ENCODE measurements at regions not wholly inside any gene's neighbourhood (a gene's known extent, or its start where the extent isn't known, plus 50 kb on each side); places are given as distances from the start of the nearest gene placed in this dataset.

DNA sequence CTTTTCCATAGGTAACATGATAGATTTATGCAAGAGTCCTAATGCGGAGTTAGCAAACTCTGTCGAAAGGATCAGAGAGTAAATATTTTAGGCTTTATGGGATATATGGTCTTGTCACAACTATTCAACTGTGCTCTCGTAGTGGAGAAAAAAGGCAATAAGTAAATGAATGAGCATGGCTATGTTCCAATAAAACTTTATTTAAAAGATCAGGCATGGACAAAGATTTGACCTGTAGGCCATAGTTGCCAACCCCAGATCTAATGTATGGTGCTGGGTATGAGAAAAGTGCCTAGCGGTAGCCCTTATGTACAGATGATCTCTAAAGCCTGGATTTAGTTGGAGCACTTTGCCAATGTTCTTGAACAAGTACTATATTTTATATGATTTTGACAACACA is 498.8 kb upstream of the C1orf87 start:
- no peaks in the 10 kb centered on the region for H3K9me3 ChIP-seq (ENCODE audit: control extremely low read depth in 1 of 5, control insufficient read depth in 4 of 5, insufficient read depth in 2 of 5, low read depth in 1 of 5, low read length in 4 of 5)
- no peak for DNase-seq
- ChIA-PET CTCF (no interaction called here), POLR2A (no interaction called here)
- H3K27me3 ChIP-seq (replicated peaks in 2 of 5; ENCODE audit: control insufficient read depth in 4 of 5, insufficient read depth in 5 of 5, low read length in 4 of 5) = no peaks in the 10 kb centered on the region
- H3K4me3 ChIP-seq (ENCODE audit: control insufficient read depth in 1 of 7, extremely low read depth in 1 of 7, insufficient read depth in 4 of 7, low read depth in 2 of 7, low read length in 6 of 7) = no peak overlapping the region
- WGBS (ENCODE audit: insufficient coverage) = 80% methylated on average over 1 of the region's 4 CpGs
- H3K4me1 ChIP-seq (ENCODE audit: control extremely low read depth in 1 of 4, control insufficient read depth in 4 of 4, insufficient read depth in 4 of 4, low read length in 3 of 4) = peaks cover 5 to 28% (median 8%) of the 10 kb centered on the region in 4 experiments
- H3K36me3 ChIP-seq (ENCODE audit: control insufficient read depth in 4 of 4, insufficient read depth in 4 of 4, low read length in 3 of 4) = no peaks in the 10 kb centered on the region
- no peak overlapping the region for H3K27ac ChIP-seq (ENCODE audit: insufficient read depth in 1 of 2, low read depth in 1 of 2, low read length in 2 of 2, poor library complexity in 1 of 2, severe bottlenecking in 2 of 2)

GRCh38 chr1:60571811-60572210 is 498.2 kb upstream of the C1orf87 start:
- no peak overlapping the region for H3K27ac ChIP-seq (ENCODE audit: insufficient read depth in 1 of 2, low read depth in 1 of 2, low read length in 2 of 2, poor library complexity in 1 of 2, severe bottlenecking in 2 of 2)
- no peak overlapping the region for H3K4me3 ChIP-seq (ENCODE audit: control insufficient read depth in 1 of 7, extremely low read depth in 1 of 7, insufficient read depth in 4 of 7, low read depth in 2 of 7, low read length in 6 of 7)
- 75% methylated on average over 1 of the region's 1 CpG for WGBS (ENCODE audit: insufficient coverage)
- ChIA-PET CTCF (no interaction called here), POLR2A (no interaction called here)
- no peaks in the 10 kb centered on the region for H3K9me3 ChIP-seq (ENCODE audit: control extremely low read depth in 1 of 5, control insufficient read depth in 4 of 5, insufficient read depth in 2 of 5, low read depth in 1 of 5, low read length in 4 of 5)
- H3K4me1 ChIP-seq (ENCODE audit: control extremely low read depth in 1 of 4, control insufficient read depth in 4 of 4, insufficient read depth in 4 of 4, low read length in 3 of 4) = peaks cover 5 to 27% (median 8%) of the 10 kb centered on the region in 4 experiments
- no peaks in the 10 kb centered on the region for H3K36me3 ChIP-seq (ENCODE audit: control insufficient read depth in 4 of 4, insufficient read depth in 4 of 4, low read length in 3 of 4)
- H3K27me3 ChIP-seq (replicated peaks in 2 of 5; ENCODE audit: control insufficient read depth in 4 of 5, insufficient read depth in 5 of 5, low read length in 4 of 5) = no peaks in the 10 kb centered on the region
- DNase-seq = no peak

GRCh38 chr1:60569189-60569588 is 495.6 kb upstream of the C1orf87 start:
- Histone ChIP-seq H3K27me3 (replicated peaks in 2 of 5; ENCODE audit: control insufficient read depth in 4 of 5, insufficient read depth in 5 of 5, low read length in 4 of 5) (no peaks in the 10 kb centered on the region), H3K36me3 (ENCODE audit: control insufficient read depth in 4 of 4, insufficient read depth in 4 of 4, low read length in 3 of 4) (no peaks in the 10 kb centered on the region), H3K9me3 (ENCODE audit: control extremely low read depth in 1 of 5, control insufficient read depth in 4 of 5, insufficient read depth in 2 of 5, low read depth in 1 of 5, low read length in 4 of 5) (no peaks in the 10 kb centered on the region), H3K4me3 (ENCODE audit: control insufficient read depth in 1 of 7, extremely low read depth in 1 of 7, insufficient read depth in 4 of 7, low read depth in 2 of 7, low read length in 6 of 7) (no peak overlapping the region), H3K4me1 (ENCODE audit: control extremely low read depth in 1 of 4, control insufficient read depth in 4 of 4, insufficient read depth in 4 of 4, low read length in 3 of 4) (peaks cover 6 to 21% (median 12%) of the 10 kb centered on the region in 4 experiments), H3K27ac (ENCODE audit: insufficient read depth in 1 of 2, low read depth in 1 of 2, low read length in 2 of 2, poor library complexity in 1 of 2, severe bottlenecking in 2 of 2) (no peak overlapping the region)
- POLR2A ChIA-PET = no interaction called here
- 100% methylated on average over 2 of the region's 2 CpGs for WGBS (ENCODE audit: insufficient coverage)
- CTCF ChIA-PET = interaction anchor here (0.8 kb wide), 1 partner anchor 11 kb away, joined by 3 read pairs; no protein-coding TSS in a partner anchor
- DNase-seq = no peak

GRCh38 chr1:60567256-60567655 is 493.7 kb upstream of the C1orf87 start:
- H3K36me3 ChIP-seq (ENCODE audit: control insufficient read depth in 4 of 4, insufficient read depth in 4 of 4, low read length in 3 of 4) = no peaks in the 10 kb centered on the region
- H3K27ac ChIP-seq (ENCODE audit: insufficient read depth in 1 of 2, low read depth in 1 of 2, low read length in 2 of 2, poor library complexity in 1 of 2, severe bottlenecking in 2 of 2) = no peak overlapping the region
- H3K9me3 ChIP-seq (ENCODE audit: control extremely low read depth in 1 of 5, control insufficient read depth in 4 of 5, insufficient read depth in 2 of 5, low read depth in 1 of 5, low read length in 4 of 5) = no peaks in the 10 kb centered on the region
- H3K4me1 ChIP-seq (ENCODE audit: control extremely low read depth in 1 of 4, control insufficient read depth in 4 of 4, insufficient read depth in 4 of 4, low read length in 3 of 4) = peaks cover 6 to 13% (median 9%) of the 10 kb centered on the region in 4 experiments
- CTCF ChIA-PET = no interaction called here
- DNase-seq = no peak
- POLR2A ChIA-PET = no interaction called here
- H3K27me3 ChIP-seq (replicated peaks in 2 of 5; ENCODE audit: control insufficient read depth in 4 of 5, insufficient read depth in 5 of 5, low read length in 4 of 5) = no peaks in the 10 kb centered on the region
- no peak overlapping the region for H3K4me3 ChIP-seq (ENCODE audit: control insufficient read depth in 1 of 7, extremely low read depth in 1 of 7, insufficient read depth in 4 of 7, low read depth in 2 of 7, low read length in 6 of 7)

DNA sequence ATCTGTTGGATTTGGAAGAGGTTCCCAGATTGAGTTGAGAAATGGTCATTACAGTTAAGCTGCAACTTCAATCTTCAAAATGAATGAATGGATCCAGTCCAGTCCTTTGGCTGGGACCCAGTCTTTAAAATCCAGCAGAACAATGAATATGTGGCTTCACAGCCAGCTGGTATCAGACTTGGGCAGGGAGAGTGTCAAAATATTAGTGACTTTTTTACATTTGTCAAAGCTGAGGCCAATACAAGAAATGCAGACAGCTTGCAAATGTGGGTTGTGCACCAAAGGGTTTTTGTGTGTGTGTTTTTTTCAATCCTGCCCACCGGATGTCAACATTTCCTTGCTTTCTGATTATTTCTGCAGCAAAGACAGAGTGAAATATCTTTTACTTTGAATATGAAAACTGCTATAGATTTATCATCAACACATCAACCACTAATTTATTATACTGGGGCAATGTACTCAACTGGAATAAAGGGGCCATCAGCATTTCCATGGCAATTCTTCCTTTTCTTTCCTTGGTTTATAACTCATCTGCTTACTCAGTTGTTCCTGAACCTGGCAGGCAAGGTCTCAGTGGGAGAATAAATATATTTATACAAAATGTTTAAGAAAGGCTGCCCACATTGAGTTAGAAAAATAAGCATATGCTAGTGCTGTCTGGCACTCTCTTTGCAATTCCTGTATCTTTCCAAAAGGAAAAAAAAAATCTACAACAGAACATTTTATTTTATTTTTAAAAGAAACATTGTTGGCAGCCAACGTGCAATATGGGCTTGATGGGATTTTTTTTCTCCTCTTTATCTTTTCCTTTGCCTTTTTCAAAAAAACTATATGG is 491.6 kb upstream of the C1orf87 start:
- POLR2A ChIA-PET = no interaction called here
- WGBS (ENCODE audit: insufficient coverage) = no CpG with 5 or more reads among the region's 2 CpGs
- Histone ChIP-seq H3K4me1 (ENCODE audit: control extremely low read depth in 1 of 4, control insufficient read depth in 4 of 4, insufficient read depth in 4 of 4, low read length in 3 of 4) (peaks cover 6 to 13% (median 9%) of the 10 kb centered on the region in 4 experiments), H3K27me3 (replicated peaks in 2 of 5; ENCODE audit: control insufficient read depth in 4 of 5, insufficient read depth in 5 of 5, low read length in 4 of 5) (no peaks in the 10 kb centered on the region), H3K9me3 (ENCODE audit: control extremely low read depth in 1 of 5, control insufficient read depth in 4 of 5, insufficient read depth in 2 of 5, low read depth in 1 of 5, low read length in 4 of 5) (no peaks in the 10 kb centered on the region), H3K36me3 (ENCODE audit: control insufficient read depth in 4 of 4, insufficient read depth in 4 of 4, low read length in 3 of 4) (no peaks in the 10 kb centered on the region), H3K4me3 (ENCODE audit: control insufficient read depth in 1 of 7, extremely low read depth in 1 of 7, insufficient read depth in 4 of 7, low read depth in 2 of 7, low read length in 6 of 7) (no peak overlapping the region), H3K27ac (ENCODE audit: insufficient read depth in 1 of 2, low read depth in 1 of 2, low read length in 2 of 2, poor library complexity in 1 of 2, severe bottlenecking in 2 of 2) (no peak overlapping the region)
- CTCF ChIA-PET = no interaction called here
- DNase-seq = peak in 2 of 3 donors; percentile 30 to 52

DNA sequence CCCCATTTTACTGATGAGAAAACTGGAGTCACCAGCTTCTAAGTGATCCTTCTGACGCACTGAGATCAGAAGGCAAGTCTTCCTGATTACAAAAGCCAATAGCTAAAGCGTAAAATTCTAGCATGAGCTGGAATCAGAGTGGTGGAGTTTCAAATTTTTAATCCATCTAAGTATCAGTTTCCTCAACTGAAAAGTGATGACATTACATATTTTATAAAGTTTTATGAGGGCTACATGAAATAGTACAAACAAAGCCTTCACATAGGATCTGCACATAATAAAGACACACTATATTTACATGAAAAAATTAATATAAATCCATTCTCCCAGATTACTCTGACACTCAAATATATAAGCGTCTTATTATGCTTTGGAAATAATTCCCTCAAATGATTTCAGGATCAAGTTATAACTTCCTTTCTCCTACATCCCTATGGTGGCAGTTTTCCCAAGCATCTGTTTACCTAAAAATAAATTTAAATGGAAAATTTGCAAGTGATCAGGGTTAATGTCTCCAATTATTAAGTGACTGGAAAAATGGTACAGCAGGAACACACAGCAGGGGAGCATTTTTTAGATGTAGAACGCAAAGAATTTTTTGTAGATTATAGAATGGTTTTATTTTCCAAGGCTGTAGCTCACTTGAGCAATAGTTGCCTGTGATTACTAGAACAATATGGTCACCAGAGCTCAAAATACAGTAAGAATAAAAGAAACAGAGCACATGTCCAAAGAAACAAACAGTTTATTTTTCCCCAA is 490.4 kb upstream of the C1orf87 start:
- Histone ChIP-seq H3K27ac (ENCODE audit: insufficient read depth in 1 of 2, low read depth in 1 of 2, low read length in 2 of 2, poor library complexity in 1 of 2, severe bottlenecking in 2 of 2) (no peak overlapping the region), H3K4me3 (ENCODE audit: control insufficient read depth in 1 of 7, extremely low read depth in 1 of 7, insufficient read depth in 4 of 7, low read depth in 2 of 7, low read length in 6 of 7) (no peak overlapping the region), H3K36me3 (ENCODE audit: control insufficient read depth in 4 of 4, insufficient read depth in 4 of 4, low read length in 3 of 4) (no peaks in the 10 kb centered on the region), H3K9me3 (ENCODE audit: control extremely low read depth in 1 of 5, control insufficient read depth in 4 of 5, insufficient read depth in 2 of 5, low read depth in 1 of 5, low read length in 4 of 5) (no peaks in the 10 kb centered on the region), H3K27me3 (replicated peaks in 2 of 5; ENCODE audit: control insufficient read depth in 4 of 5, insufficient read depth in 5 of 5, low read length in 4 of 5) (no peaks in the 10 kb centered on the region), H3K4me1 (ENCODE audit: control extremely low read depth in 1 of 4, control insufficient read depth in 4 of 4, insufficient read depth in 4 of 4, low read length in 3 of 4) (peaks cover 6 to 13% (median 9%) of the 10 kb centered on the region in 4 experiments)
- POLR2A ChIA-PET = no interaction called here
- CTCF ChIA-PET = interaction anchor here (0.7 kb wide), 2 partner anchors 13 to 427 kb away, joined by 3 read pairs; no protein-coding TSS in a partner anchor
- 100% methylated on average over 1 of the region's 4 CpGs for WGBS (ENCODE audit: insufficient coverage)
- DNase-seq = no peak

DNA sequence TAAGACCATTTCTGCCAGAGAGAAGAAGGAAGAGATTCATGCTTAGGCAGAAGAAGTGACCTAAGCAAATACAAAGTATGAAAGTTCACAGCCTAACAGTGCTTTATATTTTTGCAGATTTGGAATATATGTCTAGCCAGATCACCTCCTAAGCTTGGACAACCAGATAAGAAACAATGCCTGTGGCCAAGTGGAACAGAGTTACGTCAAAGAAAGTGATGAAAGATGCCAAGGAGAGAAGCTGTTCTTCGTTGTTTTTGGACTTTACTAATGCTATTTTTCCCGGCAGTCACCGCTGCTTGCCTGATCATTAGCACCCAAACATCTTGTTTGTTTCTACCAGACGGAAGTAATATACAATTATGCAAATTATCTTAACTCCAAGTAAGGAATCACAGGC is 489.2 kb upstream of the C1orf87 start:
- Histone ChIP-seq H3K27ac (ENCODE audit: insufficient read depth in 1 of 2, low read depth in 1 of 2, low read length in 2 of 2, poor library complexity in 1 of 2, severe bottlenecking in 2 of 2) (no peak overlapping the region), H3K9me3 (ENCODE audit: control extremely low read depth in 1 of 5, control insufficient read depth in 4 of 5, insufficient read depth in 2 of 5, low read depth in 1 of 5, low read length in 4 of 5) (no peaks in the 10 kb centered on the region), H3K4me3 (ENCODE audit: control insufficient read depth in 1 of 7, extremely low read depth in 1 of 7, insufficient read depth in 4 of 7, low read depth in 2 of 7, low read length in 6 of 7) (no peak overlapping the region), H3K36me3 (ENCODE audit: control insufficient read depth in 4 of 4, insufficient read depth in 4 of 4, low read length in 3 of 4) (no peaks in the 10 kb centered on the region), H3K27me3 (replicated peaks in 2 of 5; ENCODE audit: control insufficient read depth in 4 of 5, insufficient read depth in 5 of 5, low read length in 4 of 5) (no peaks in the 10 kb centered on the region), H3K4me1 (ENCODE audit: control extremely low read depth in 1 of 4, control insufficient read depth in 4 of 4, insufficient read depth in 4 of 4, low read length in 3 of 4) (peaks cover 8 to 16% (median 13%) of the 10 kb centered on the region in 4 experiments)
- DNase-seq = no peak
- WGBS (ENCODE audit: insufficient coverage) = 97% methylated on average over 5 of the region's 5 CpGs
- CTCF ChIA-PET = no interaction called here
- POLR2A ChIA-PET = interaction anchor here (0.7 kb wide), 1 partner anchor 25 kb away, joined by 3 read pairs; no protein-coding TSS in a partner anchor
